ENCODE measurements at regions not wholly inside any gene's neighbourhood (a gene's known extent, or its start where the extent isn't known, plus 50 kb on each side); places are given as distances from the start of the nearest gene placed in this dataset.

- no peak for DNase-seq (ENCODE audit: low read depth in 2 of 2)
Observed at GRCh38 chr12:61452076-61452475, 808.1 kb upstream of the USP15 start.

- no peak for DNase-seq (ENCODE audit: low read depth in 2 of 2)
Observed at GRCh38 chr12:61487728-61488127, 772.5 kb upstream of the USP15 start.

- no peak for DNase-seq (ENCODE audit: low read depth in 2 of 2)
Observed at GRCh38 chr12:61490526-61491498, 769.4 kb upstream of the USP15 start.

GRCh38 chr12:61502179-61502578 lies 758.0 kb upstream of the USP15 start:
- no peak for DNase-seq (ENCODE audit: low read depth in 2 of 2)

- DNase-seq (ENCODE audit: low read depth in 2 of 2) = no peak
Observed at GRCh38 chr12:61504396-61505080, 755.7 kb upstream of the USP15 start.

GRCh38 chr12:61513499-61513898 lies 746.7 kb upstream of the USP15 start:
- no peak for DNase-seq (ENCODE audit: low read depth in 2 of 2)

GRCh38 chr12:61514016-61514415 lies 746.2 kb upstream of the USP15 start:
- no peak for DNase-seq (ENCODE audit: low read depth in 2 of 2)

- DNase-seq (ENCODE audit: low read depth in 2 of 2) = no peak
Observed at GRCh38 chr12:61521258-61521657, 738.9 kb upstream of the USP15 start.

GRCh38 chr12:61523276-61523992 lies 736.8 kb upstream of the USP15 start:
- DNase-seq (ENCODE audit: low read depth in 2 of 2) = no peak

GRCh38 chr12:61524851-61525250 lies 735.4 kb upstream of the USP15 start:
- DNase-seq (ENCODE audit: low read depth in 2 of 2) = no peak

GRCh38 chr12:61525331-61525730 lies 734.9 kb upstream of the USP15 start:
- DNase-seq (ENCODE audit: low read depth in 2 of 2) = no peak

GRCh38 chr12:61530456-61530855 lies 729.7 kb upstream of the USP15 start:
- no peak for DNase-seq (ENCODE audit: low read depth in 2 of 2)

GRCh38 chr12:61531195-61531594 lies 729.0 kb upstream of the USP15 start:
- DNase-seq (ENCODE audit: low read depth in 2 of 2) = no peak

- DNase-seq (ENCODE audit: low read depth in 2 of 2) = no peak
Observed at GRCh38 chr12:61536117-61536516, 724.1 kb upstream of the USP15 start.

- DNase-seq (ENCODE audit: low read depth in 2 of 2) = no peak
Observed at GRCh38 chr12:61536525-61536924, 723.7 kb upstream of the USP15 start.

GRCh38 chr12:61538951-61539350 lies 721.3 kb upstream of the USP15 start:
- no peak for DNase-seq (ENCODE audit: low read depth in 2 of 2)

GRCh38 chr12:61542551-61542950 lies 717.7 kb upstream of the USP15 start:
- DNase-seq (ENCODE audit: low read depth in 2 of 2) = no peak

- DNase-seq (ENCODE audit: low read depth in 2 of 2) = no peak
Observed at GRCh38 chr12:61546296-61546695, 713.9 kb upstream of the USP15 start.

GRCh38 chr12:61553091-61553490 lies 707.1 kb upstream of the USP15 start:
- no peak for DNase-seq (ENCODE audit: low read depth in 2 of 2)

- no peak for DNase-seq (ENCODE audit: low read depth in 2 of 2)
Observed at GRCh38 chr12:61554268-61555008, 705.8 kb upstream of the USP15 start.

- DNase-seq (ENCODE audit: low read depth in 2 of 2) = no peak
Observed at GRCh38 chr12:61563665-61564450, 696.3 kb upstream of the USP15 start.

Data from stimulated activated CD8-positive, alpha-beta memory T cell treated with anti-CD3 and anti-CD28 coated beads, Interleukin-15, amount 100 ng/mL, for 48 hours (primary cell).